OCI-LY1 (cell line): ENCODE measurements at regions not wholly inside any gene's neighbourhood (a gene's known extent, or its start where the extent isn't known, plus 50 kb on each side); places are given as distances from the start of the nearest gene placed in this dataset.

Source experiments
- CTCF ChIP-seq: fragments of 200-600 bp; sonication (generic), shearing (Covaris generic); IDR thresholded peaks from 2 replicates; pipeline ENCODE4 v1.5.1; 2017; ENCODE audit warnings: mild to moderate bottlenecking, antibody characterized with exemption, low read length, moderate library complexity, mixed read lengths
- EZH2 ChIP-seq: fragments of 200-600 bp; sonication (generic), shearing (Covaris generic); IDR thresholded peaks from 2 replicates; pipeline ENCODE4 v1.8.0; 2017; ENCODE audit warnings: borderline replicate concordance, mixed run types, mild to moderate bottlenecking, antibody characterized with exemption, low read length, moderate library complexity, mixed read lengths

- TF ChIP-seq CTCF, result no peak
- no peak for TF ChIP-seq EZH2
Observed at GRCh38 chr4:4783847-4784246, 75.6 kb upstream of the MSX1 start.
